Gastroesophageal sphincter (tissue), 3 donors: ENCODE measurements at regions not wholly inside any gene's neighbourhood (a gene's known extent, or its start where the extent isn't known, plus 50 kb on each side); places are given as distances from the start of the nearest gene placed in this dataset.

Experiments used
- CTCF ChIP-seq, 4 experiments: fragments of 200-600 bp in 2 of 4; fragments of 450-650 bp in 2 of 4; sonication (generic) in 1 of 4; IDR thresholded peaks; one replicate each; pipeline ENCODE4 v1.5.1; 2017 to 2019; ENCODE audit warnings: antibody characterized with exemption in 4 of 4, mild to moderate bottlenecking in 2 of 4, moderate library complexity in 2 of 4
- EP300 ChIP-seq: sonication (generic); formaldehyde crosslinking; IDR thresholded peaks from one replicate; pipeline ENCODE4 v1.6.1; 2017; ENCODE audit warnings: antibody characterized with exemption, mild to moderate bottlenecking
- POLR2A ChIP-seq, 2 donors: fragments of 450-650 bp; IDR thresholded peaks; one replicate each; pipeline ENCODE4 v1.6.1; 2017; ENCODE audit warnings: antibody characterized with exemption in 2 of 2, mild to moderate bottlenecking in 2 of 2, moderate library complexity in 1 of 2
- POLR2AphosphoS5 ChIP-seq: sonication (generic); formaldehyde crosslinking; IDR thresholded peaks from one replicate; pipeline ENCODE4 v1.6.1; 2017; ENCODE audit warnings: antibody characterized with exemption

DNA sequence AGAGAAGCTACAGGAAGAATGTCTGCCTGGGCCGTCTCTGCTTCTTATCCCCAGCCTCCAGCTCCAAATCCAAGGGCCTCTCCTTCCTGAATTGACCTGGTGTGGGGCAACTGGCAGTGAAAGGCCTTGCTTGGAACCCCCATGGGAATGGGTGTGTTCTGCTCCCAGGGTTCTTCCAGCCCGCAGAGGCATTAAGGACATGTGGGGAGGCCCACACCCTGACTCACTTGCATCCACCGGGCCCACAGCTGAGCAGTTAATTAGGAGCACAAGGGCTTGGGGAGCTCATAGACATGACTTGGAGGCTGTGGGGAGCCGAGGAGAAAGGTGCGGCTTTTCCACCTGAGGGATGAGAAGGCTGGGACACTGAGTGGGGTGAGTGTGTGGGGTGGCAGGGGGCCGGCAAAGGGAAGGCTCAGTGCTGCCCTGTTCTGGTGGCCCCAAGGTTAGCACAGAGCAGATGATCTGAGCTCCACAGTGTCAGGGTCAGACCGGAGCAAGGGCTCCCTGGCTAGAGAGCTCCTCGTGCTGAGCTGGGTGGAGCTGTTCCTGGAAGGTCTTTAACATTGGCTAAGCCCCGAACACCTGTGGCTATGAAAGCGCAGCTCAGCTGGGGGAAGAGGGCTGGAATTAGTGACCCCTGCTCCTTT, 64.5 kb upstream of the NECTIN1 start:
- TF ChIP-seq CTCF (IDR thresholded peaks at IDR 0.05) (no peak), POLR2A (IDR thresholded peaks at IDR 0.05) (no peak), EP300 (no peak), POLR2AphosphoS5 (no peak)
